ENCODE measurements at regions not wholly inside any gene's neighbourhood (a gene's known extent, or its start where the extent isn't known, plus 50 kb on each side); places are given as distances from the start of the nearest gene placed in this dataset.

GRCh38 chr3:72459588-72459987 is 388.7 kb downstream of the SHQ1 start:
- H3K27me3 ChIP-seq (ENCODE audit: control insufficient read depth, insufficient read depth, low read length) = no peaks in the 10 kb centered on the region
- no peaks in the 10 kb centered on the region for H3K9me3 ChIP-seq (ENCODE audit: control insufficient read depth, insufficient read depth, low read depth, low read length)
- H3K36me3 ChIP-seq (ENCODE audit: control insufficient read depth, insufficient read depth, low read length) = no peaks in the 10 kb centered on the region
- no peak overlapping the region for H3K27ac ChIP-seq (ENCODE audit: low read length)
- DNase-seq (ENCODE audit: low read depth, low spot score) = no peak
- ChIA-PET CTCF (no interaction called here), POLR2A (no interaction called here)
- TF ChIP-seq POLR2AphosphoS5 (IDR thresholded peaks at IDR 0.05; ENCODE audit: low read depth, low read length) (no peak), TCF7L2 (IDR thresholded peaks at IDR 0.05; ENCODE audit: low read depth, low read length) (no peak), CTCF (IDR thresholded peaks at IDR 0.05) (no peak), SIN3A (IDR thresholded peaks at IDR 0.05; ENCODE audit: borderline replicate concordance, insufficient read depth, low read depth, low read length) (no peak), REST (IDR thresholded peaks at IDR 0.05; ENCODE audit: insufficient read depth in 1 of 2, low read depth in 2 of 2, low read length in 1 of 2) (no peak)
- intact Hi-C loops (cut with micrococcal nuclease; ENCODE audit: unreplicated experiment) = no loop called here
- no peak for ATAC-seq
- H3K4me3 ChIP-seq (ENCODE audit: low read depth in 2 of 2, low read length in 2 of 2) = no peak overlapping the region
- no peaks in the 10 kb centered on the region for H3K4me1 ChIP-seq (ENCODE audit: control insufficient read depth, insufficient read depth, low read length)
- BruUV-seq (replicated peaks) = no TSS peak
- in situ Hi-C loops (cut with HindIII; ENCODE audit: low pct_unique_long_range_greater_than_20kb, low sequenced_read_pairs) = no loop called here

- DNase-seq (ENCODE audit: low read depth, low spot score) (no peak), ATAC-seq (no peak)
- in situ Hi-C loops (cut with HindIII; ENCODE audit: low pct_unique_long_range_greater_than_20kb, low sequenced_read_pairs) = no loop called here
- no peak for TF ChIP-seq SIN3A (IDR thresholded peaks at IDR 0.05; ENCODE audit: borderline replicate concordance, insufficient read depth, low read depth, low read length)
- TF ChIP-seq CTCF (IDR thresholded peaks at IDR 0.05) = no peak
- TF ChIP-seq POLR2AphosphoS5 (IDR thresholded peaks at IDR 0.05; ENCODE audit: low read depth, low read length) = no peak
- TF ChIP-seq TCF7L2 (IDR thresholded peaks at IDR 0.05; ENCODE audit: low read depth, low read length) = no peak
- no peak for TF ChIP-seq REST (IDR thresholded peaks at IDR 0.05; ENCODE audit: insufficient read depth in 1 of 2, low read depth in 2 of 2, low read length in 1 of 2)
- Histone ChIP-seq H3K4me1 (ENCODE audit: control insufficient read depth, insufficient read depth, low read length) (no peaks in the 10 kb centered on the region), H3K4me3 (ENCODE audit: low read depth in 2 of 2, low read length in 2 of 2) (no peak overlapping the region), H3K27ac (ENCODE audit: low read length) (no peak overlapping the region), H3K9me3 (ENCODE audit: control insufficient read depth, insufficient read depth, low read depth, low read length) (no peaks in the 10 kb centered on the region), H3K36me3 (ENCODE audit: control insufficient read depth, insufficient read depth, low read length) (no peaks in the 10 kb centered on the region), H3K27me3 (ENCODE audit: control insufficient read depth, insufficient read depth, low read length) (peaks cover 3% of the 10 kb centered on the region; the same call in 1 of the 2 replicates)
- ChIA-PET POLR2A (no interaction called here), CTCF (no interaction called here)
- intact Hi-C loops (cut with micrococcal nuclease; ENCODE audit: unreplicated experiment) = no loop called here
- no TSS peak for BruUV-seq (replicated peaks)
Observed at GRCh38 chr3:72458375-72458774, 389.9 kb downstream of the SHQ1 start.
